GM23338 (cell line): ENCODE measurements at regions not wholly inside any gene's neighbourhood (a gene's known extent, or its start where the extent isn't known, plus 50 kb on each side); places are given as distances from the start of the nearest gene placed in this dataset.

Experiments used
- ATAC-seq: fragments of 200-7000 bp; cut with Tn5 transposase; 3 replicates; pipeline ENCODE4 v1.9.1; 2020
- DNase-seq: peaks from one replicate; pipeline ENCODE4 v3.0.0-alpha.2; 2015; ENCODE audit warnings: low spot score
- H2AFZ ChIP-seq: fragments of 200-600 bp; sonication (generic); 2 replicates; pipeline ENCODE4 v1.8.0; 2016; ENCODE audit warnings: antibody characterized with exemption, mild to moderate bottlenecking, moderate library complexity
- H3F3A ChIP-seq: fragments of 200-600 bp; sonication (generic); replicated peaks from 2 replicates; pipeline ENCODE4 v1.8.0; 2017; ENCODE audit warnings: antibody characterized with exemption, mixed run types, low read depth
- H3K27ac ChIP-seq: fragments of 200-600 bp; sonication (generic); 2 replicates; pipeline ENCODE4 v1.6.1; 2016; ENCODE audit warnings: low read depth
- H3K27me3 ChIP-seq: fragments of 200-600 bp; sonication (generic); 2 replicates; pipeline ENCODE4 v1.8.0; 2016; ENCODE audit warnings: mild to moderate bottlenecking, mixed run types, moderate library complexity; ENCODE audit not compliant: insufficient read depth
- H3K36me3 ChIP-seq: fragments of 200-600 bp; sonication (generic); 2 replicates; pipeline ENCODE4 v1.8.0; 2016; ENCODE audit warnings: mild to moderate bottlenecking; ENCODE audit not compliant: insufficient read depth
- H3K4me1 ChIP-seq: fragments of 200-600 bp; sonication (generic); 2 replicates; pipeline ENCODE4 v1.8.0; 2016; ENCODE audit warnings: mild to moderate bottlenecking, moderate library complexity; ENCODE audit not compliant: insufficient read depth
- H3K4me2 ChIP-seq: fragments of 200-600 bp; sonication (generic); 2 replicates; pipeline ENCODE4 v1.7.1; 2017; ENCODE audit warnings: mixed run types
- H3K4me3 ChIP-seq: fragments of 200-600 bp; sonication (generic); 2 replicates; pipeline ENCODE4 v1.6.1; 2016; ENCODE audit warnings: mixed run types
- H3K79me2 ChIP-seq: fragments of 200-600 bp; sonication (generic); replicated peaks from 2 replicates; pipeline ENCODE4 v1.8.0; 2017; ENCODE audit warnings: mild to moderate bottlenecking; ENCODE audit not compliant: insufficient read depth
- H3K9me2 ChIP-seq: fragments of 200-600 bp; sonication (generic); 2 replicates; pipeline ENCODE4 v1.8.0; 2017; ENCODE audit not compliant: insufficient read depth
- H4K20me1 ChIP-seq: fragments of 200-600 bp; sonication (generic); replicated peaks from 2 replicates; pipeline ENCODE4 v1.8.0; 2017; ENCODE audit warnings: mild to moderate bottlenecking; ENCODE audit not compliant: insufficient read depth
- H3K27ac Mint-ChIP-seq: 2 replicates; pipeline ENCODE4 v1.8.0; 2020; ENCODE audit warnings: inconsistent platforms, mild to moderate bottlenecking, moderate library complexity, mixed read lengths
- H3K27me3 Mint-ChIP-seq: 3 replicates; pipeline ENCODE4 v1.8.0; 2022; ENCODE audit warnings: low read depth, mild to moderate bottlenecking, moderate library complexity, mixed read lengths, inconsistent platforms; ENCODE audit not compliant: insufficient read depth, poor library complexity
- H3K36me3 Mint-ChIP-seq: 3 replicates; pipeline ENCODE4 v1.8.0; 2021; ENCODE audit warnings: low read depth, mild to moderate bottlenecking, inconsistent platforms, moderate library complexity, mixed read lengths
- H3K4me1 Mint-ChIP-seq: 3 replicates; pipeline ENCODE4 v1.8.0; 2020; ENCODE audit warnings: mild to moderate bottlenecking, inconsistent platforms, mixed read lengths
- H3K4me3 Mint-ChIP-seq: 3 replicates; pipeline ENCODE4 v1.8.0; 2021; ENCODE audit warnings: moderate library complexity, mild to moderate bottlenecking, inconsistent platforms, mixed read lengths
- H3K9me3 Mint-ChIP-seq: 3 replicates; pipeline ENCODE4 v1.8.0; 2020; ENCODE audit warnings: moderate library complexity, mild to moderate bottlenecking, inconsistent platforms, mixed read lengths
- CTCF ChIP-seq, 2 experiments: fragments of 200-600 bp in 1 of 2; sonication (generic) in 1 of 2; conservative IDR thresholded peaks; 2 replicates each; pipeline versions ENCODE4 v1.5.1 to v1.6.1; 2016 to 2017; ENCODE audit warnings: antibody characterized with exemption in 2 of 2, low read depth in 2 of 2, mild to moderate bottlenecking in 2 of 2, moderate library complexity in 1 of 2
- ETS1 ChIP-seq: IDR thresholded peaks from 2 replicates; pipeline ENCODE4 v1.6.1; 2016; ENCODE audit warnings: antibody characterized with exemption
- EZH2 ChIP-seq: fragments of 200-600 bp; sonication (generic); IDR thresholded peaks from one replicate; pipeline ENCODE4 v1.8.0; 2017; ENCODE audit warnings: antibody characterized with exemption, mild to moderate bottlenecking, low read depth; ENCODE audit not compliant: unreplicated experiment
- EZH2phosphoT487 ChIP-seq: fragments of 200-600 bp; sonication (generic); IDR thresholded peaks from one replicate; pipeline ENCODE4 v1.8.1; 2018; ENCODE audit warnings: antibody characterized with exemption; ENCODE audit not compliant: unreplicated experiment
- JUNB ChIP-seq: IDR thresholded peaks from one replicate; pipeline ENCODE4 v1.6.1; 2016; ENCODE audit warnings: antibody characterized with exemption; ENCODE audit not compliant: unreplicated experiment
- NANOG ChIP-seq: IDR thresholded peaks from 2 replicates; pipeline ENCODE4 v1.6.1; 2016; ENCODE audit warnings: antibody characterized with exemption, borderline replicate concordance
- POLR2AphosphoS5 ChIP-seq: IDR thresholded peaks from 2 replicates; pipeline ENCODE4 v1.6.1; 2016; ENCODE audit warnings: antibody characterized with exemption, low read depth
- STAT1 ChIP-seq: IDR thresholded peaks from one replicate; pipeline ENCODE4 v1.6.1; 2016; ENCODE audit warnings: antibody characterized with exemption; ENCODE audit not compliant: unreplicated experiment
- ZNF331 ChIP-seq: fragments of 250-450 bp; sonication (Bioruptor Pico); IDR thresholded peaks from 2 replicates; pipeline ENCODE4 v1.5.0; 2020; ENCODE audit warnings: low read depth, mild to moderate bottlenecking, moderate library complexity
- TF ChIP-seq, protein P1 (sequence below): IDR thresholded peaks from one replicate; pipeline ENCODE4 v1.6.1; 2018; ENCODE audit warnings: antibody characterized with exemption; ENCODE audit not compliant: unreplicated experiment
- TF ChIP-seq, protein P2 (sequence below): fragments of 250-450 bp; sonication (Bioruptor Pico); IDR thresholded peaks from 2 replicates; pipeline ENCODE4 v1.5.0; 2020; ENCODE audit warnings: mild to moderate bottlenecking, moderate library complexity

DNA sequence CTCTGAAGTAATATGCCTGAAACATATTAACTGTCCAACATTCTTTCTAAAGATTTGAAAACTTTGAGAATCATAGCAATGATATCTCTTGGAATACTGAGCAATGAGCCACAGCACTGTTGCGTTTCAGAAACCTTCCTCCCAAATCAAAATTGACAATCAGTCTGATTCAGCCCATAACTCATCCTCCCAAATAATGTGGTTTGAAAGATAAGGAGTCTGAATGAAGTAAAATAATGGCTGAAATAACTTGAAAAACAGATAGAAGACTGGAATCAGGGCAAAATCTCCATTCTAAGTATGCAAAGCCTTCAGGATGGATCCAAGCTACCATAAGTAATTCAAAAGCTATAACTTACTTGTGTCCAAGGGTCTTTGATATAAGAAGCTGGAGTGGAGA, 98.6 kb upstream of the PLS3 start:
- Mint-ChIP-seq H3K27me3 (no peaks in the 10 kb centered on the region), H3K4me3 (no peak overlapping the region), H3K9me3 (no peaks in the 10 kb centered on the region), H3K4me1 (peaks cover 10% of the 10 kb centered on the region), H3K27ac (no peak overlapping the region), H3K36me3 (no peaks in the 10 kb centered on the region)
- no peaks in the 10 kb centered on the region for H4K20me1 ChIP-seq
- no peaks in the 10 kb centered on the region for H3K4me1 ChIP-seq
- DNase-seq (no peak), ATAC-seq (no peak)
- no peaks in the 10 kb centered on the region for H3K9me2 ChIP-seq
- no peaks in the 10 kb centered on the region for H3K79me2 ChIP-seq
- H3K27me3 ChIP-seq: no peaks in the 10 kb centered on the region
- no peak overlapping the region for H2AFZ ChIP-seq
- TF ChIP-seq, protein P1, sequence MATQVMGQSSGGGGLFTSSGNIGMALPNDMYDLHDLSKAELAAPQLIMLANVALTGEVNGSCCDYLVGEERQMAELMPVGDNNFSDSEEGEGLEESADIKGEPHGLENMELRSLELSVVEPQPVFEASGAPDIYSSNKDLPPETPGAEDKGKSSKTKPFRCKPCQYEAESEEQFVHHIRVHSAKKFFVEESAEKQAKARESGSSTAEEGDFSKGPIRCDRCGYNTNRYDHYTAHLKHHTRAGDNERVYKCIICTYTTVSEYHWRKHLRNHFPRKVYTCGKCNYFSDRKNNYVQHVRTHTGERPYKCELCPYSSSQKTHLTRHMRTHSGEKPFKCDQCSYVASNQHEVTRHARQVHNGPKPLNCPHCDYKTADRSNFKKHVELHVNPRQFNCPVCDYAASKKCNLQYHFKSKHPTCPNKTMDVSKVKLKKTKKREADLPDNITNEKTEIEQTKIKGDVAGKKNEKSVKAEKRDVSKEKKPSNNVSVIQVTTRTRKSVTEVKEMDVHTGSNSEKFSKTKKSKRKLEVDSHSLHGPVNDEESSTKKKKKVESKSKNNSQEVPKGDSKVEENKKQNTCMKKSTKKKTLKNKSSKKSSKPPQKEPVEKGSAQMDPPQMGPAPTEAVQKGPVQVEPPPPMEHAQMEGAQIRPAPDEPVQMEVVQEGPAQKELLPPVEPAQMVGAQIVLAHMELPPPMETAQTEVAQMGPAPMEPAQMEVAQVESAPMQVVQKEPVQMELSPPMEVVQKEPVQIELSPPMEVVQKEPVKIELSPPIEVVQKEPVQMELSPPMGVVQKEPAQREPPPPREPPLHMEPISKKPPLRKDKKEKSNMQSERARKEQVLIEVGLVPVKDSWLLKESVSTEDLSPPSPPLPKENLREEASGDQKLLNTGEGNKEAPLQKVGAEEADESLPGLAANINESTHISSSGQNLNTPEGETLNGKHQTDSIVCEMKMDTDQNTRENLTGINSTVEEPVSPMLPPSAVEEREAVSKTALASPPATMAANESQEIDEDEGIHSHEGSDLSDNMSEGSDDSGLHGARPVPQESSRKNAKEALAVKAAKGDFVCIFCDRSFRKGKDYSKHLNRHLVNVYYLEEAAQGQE: no peak
- TF ChIP-seq POLR2AphosphoS5 (no peak), JUNB (no peak)
- no peaks in the 10 kb centered on the region for H3F3A ChIP-seq
- H3K4me2 ChIP-seq: no peak overlapping the region
- H3K27ac ChIP-seq: no peak overlapping the region
- H3K4me3 ChIP-seq: no peak overlapping the region
- H3K36me3 ChIP-seq: no peaks in the 10 kb centered on the region

DNA sequence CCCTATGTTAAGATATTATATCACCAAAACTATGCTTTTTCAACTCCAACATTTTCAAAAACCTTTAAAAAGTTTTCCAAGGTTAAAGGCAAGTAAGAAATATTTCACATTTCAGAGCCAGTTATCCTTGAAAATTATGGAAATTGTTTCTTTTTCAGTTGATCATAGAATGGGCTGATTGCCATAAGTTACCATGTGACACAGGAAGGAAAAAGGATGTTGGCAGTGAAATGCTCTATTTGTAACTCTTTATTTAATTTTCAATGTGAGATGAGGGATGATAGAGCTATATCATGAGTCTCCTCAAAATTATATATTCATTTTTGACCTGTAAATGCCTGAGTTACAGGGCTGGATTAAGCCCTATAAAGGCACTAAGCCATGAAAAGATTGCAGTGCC, 93.0 kb upstream of the PLS3 start:
- Histone ChIP-seq H3K9me2 (no peaks in the 10 kb centered on the region), H3K27me3 (no peaks in the 10 kb centered on the region), H2AFZ (no peak overlapping the region), H3K36me3 (no peaks in the 10 kb centered on the region), H4K20me1 (no peaks in the 10 kb centered on the region), H3K79me2 (no peaks in the 10 kb centered on the region), H3F3A (no peaks in the 10 kb centered on the region), H3K27ac (no peak overlapping the region), H3K4me1 (no peaks in the 10 kb centered on the region), H3K4me3 (no peak overlapping the region), H3K4me2 (no peak overlapping the region)
- Mint-ChIP-seq H3K4me3 (no peak overlapping the region), H3K4me1 (no peaks in the 10 kb centered on the region), H3K36me3 (no peaks in the 10 kb centered on the region), H3K9me3 (no peaks in the 10 kb centered on the region), H3K27ac (no peak overlapping the region), H3K27me3 (no peaks in the 10 kb centered on the region)
- no peak for ATAC-seq
- DNase-seq: no peak
- no peak for TF ChIP-seq JUNB
- TF ChIP-seq STAT1: no peak
- TF ChIP-seq, protein P2, sequence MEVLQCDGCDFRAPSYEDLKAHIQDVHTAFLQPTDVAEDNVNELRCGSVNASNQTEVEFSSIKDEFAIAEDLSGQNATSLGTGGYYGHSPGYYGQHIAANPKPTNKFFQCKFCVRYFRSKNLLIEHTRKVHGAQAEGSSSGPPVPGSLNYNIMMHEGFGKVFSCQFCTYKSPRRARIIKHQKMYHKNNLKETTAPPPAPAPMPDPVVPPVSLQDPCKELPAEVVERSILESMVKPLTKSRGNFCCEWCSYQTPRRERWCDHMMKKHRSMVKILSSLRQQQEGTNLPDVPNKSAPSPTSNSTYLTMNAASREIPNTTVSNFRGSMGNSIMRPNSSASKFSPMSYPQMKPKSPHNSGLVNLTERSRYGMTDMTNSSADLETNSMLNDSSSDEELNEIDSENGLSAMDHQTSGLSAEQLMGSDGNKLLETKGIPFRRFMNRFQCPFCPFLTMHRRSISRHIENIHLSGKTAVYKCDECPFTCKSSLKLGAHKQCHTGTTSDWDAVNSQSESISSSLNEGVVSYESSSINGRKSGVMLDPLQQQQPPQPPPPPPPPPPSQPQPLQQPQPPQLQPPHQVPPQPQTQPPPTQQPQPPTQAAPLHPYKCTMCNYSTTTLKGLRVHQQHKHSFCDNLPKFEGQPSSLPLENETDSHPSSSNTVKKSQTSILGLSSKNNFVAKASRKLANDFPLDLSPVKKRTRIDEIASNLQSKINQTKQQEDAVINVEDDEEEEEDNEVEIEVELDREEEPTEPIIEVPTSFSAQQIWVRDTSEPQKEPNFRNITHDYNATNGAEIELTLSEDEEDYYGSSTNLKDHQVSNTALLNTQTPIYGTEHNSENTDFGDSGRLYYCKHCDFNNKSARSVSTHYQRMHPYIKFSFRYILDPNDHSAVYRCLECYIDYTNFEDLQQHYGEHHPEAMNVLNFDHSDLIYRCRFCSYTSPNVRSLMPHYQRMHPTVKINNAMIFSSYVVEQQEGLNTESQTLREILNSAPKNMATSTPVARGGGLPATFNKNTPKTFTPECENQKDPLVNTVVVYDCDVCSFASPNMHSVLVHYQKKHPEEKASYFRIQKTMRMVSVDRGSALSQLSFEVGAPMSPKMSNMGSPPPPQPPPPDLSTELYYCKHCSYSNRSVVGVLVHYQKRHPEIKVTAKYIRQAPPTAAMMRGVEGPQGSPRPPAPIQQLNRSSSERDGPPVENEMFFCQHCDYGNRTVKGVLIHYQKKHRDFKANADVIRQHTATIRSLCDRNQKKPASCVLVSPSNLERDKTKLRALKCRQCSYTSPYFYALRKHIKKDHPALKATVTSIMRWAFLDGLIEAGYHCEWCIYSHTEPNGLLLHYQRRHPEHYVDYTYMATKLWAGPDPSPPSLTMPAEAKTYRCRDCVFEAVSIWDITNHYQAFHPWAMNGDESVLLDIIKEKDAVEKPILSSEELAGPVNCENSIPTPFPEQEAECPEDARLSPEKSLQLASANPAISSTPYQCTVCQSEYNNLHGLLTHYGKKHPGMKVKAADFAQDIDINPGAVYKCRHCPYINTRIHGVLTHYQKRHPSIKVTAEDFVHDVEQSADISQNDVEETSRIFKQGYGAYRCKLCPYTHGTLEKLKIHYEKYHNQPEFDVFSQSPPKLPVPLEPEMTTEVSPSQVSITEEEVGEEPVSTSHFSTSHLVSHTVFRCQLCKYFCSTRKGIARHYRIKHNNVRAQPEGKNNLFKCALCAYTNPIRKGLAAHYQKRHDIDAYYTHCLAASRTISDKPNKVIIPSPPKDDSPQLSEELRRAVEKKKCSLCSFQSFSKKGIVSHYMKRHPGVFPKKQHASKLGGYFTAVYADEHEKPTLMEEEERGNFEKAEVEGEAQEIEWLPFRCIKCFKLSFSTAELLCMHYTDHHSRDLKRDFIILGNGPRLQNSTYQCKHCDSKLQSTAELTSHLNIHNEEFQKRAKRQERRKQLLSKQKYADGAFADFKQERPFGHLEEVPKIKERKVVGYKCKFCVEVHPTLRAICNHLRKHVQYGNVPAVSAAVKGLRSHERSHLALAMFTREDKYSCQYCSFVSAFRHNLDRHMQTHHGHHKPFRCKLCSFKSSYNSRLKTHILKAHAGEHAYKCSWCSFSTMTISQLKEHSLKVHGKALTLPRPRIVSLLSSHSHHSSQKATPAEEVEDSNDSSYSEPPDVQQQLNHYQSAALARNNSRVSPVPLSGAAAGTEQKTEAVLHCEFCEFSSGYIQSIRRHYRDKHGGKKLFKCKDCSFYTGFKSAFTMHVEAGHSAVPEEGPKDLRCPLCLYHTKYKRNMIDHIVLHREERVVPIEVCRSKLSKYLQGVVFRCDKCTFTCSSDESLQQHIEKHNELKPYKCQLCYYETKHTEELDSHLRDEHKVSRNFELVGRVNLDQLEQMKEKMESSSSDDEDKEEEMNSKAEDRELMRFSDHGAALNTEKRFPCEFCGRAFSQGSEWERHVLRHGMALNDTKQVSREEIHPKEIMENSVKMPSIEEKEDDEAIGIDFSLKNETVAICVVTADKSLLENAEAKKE (CRISPR knock-in tag): no peak
- no peak for TF ChIP-seq NANOG
- no peak for TF ChIP-seq EZH2phosphoT487
- TF ChIP-seq ETS1: no peak
- no peak for TF ChIP-seq ZNF331 (CRISPR knock-in tag)
- no peak for TF ChIP-seq EZH2
- TF ChIP-seq CTCF (conservative IDR thresholded peaks at IDR 0.05; ENCODE audit: low read depth in 2 of 2): no peak
